Muscle of arm (tissue), 1 donor: ENCODE measurements at regions not wholly inside any gene's neighbourhood (a gene's known extent, or its start where the extent isn't known, plus 50 kb on each side); places are given as distances from the start of the nearest gene placed in this dataset.
A peak's percentile ranks its signal among the peaks of the same experiment; 100 is the strongest.

ENCODE experiments used
- DNase-seq: peaks from one replicate; pipeline ENCODE4 v3.0.0-alpha.2; 2013

- no peak for DNase-seq
Measured at GRCh38 chr7:138254444-138254843, 178.2 kb downstream of the AKR1D1 start.

- DNase-seq = peak; percentile 0
Measured at GRCh38 chr7:138257459-138258196, 181.4 kb downstream of the AKR1D1 start.

- no peak for DNase-seq
Measured at GRCh38 chr7:138258197-138258559, 181.9 kb downstream of the AKR1D1 start.

- no peak for DNase-seq
Measured at GRCh38 chr7:138259675-138260074, 183.4 kb downstream of the AKR1D1 start.

GRCh38 chr7:138267934-138268333 lies 191.7 kb downstream of the AKR1D1 start:
- DNase-seq = no peak

DNA sequence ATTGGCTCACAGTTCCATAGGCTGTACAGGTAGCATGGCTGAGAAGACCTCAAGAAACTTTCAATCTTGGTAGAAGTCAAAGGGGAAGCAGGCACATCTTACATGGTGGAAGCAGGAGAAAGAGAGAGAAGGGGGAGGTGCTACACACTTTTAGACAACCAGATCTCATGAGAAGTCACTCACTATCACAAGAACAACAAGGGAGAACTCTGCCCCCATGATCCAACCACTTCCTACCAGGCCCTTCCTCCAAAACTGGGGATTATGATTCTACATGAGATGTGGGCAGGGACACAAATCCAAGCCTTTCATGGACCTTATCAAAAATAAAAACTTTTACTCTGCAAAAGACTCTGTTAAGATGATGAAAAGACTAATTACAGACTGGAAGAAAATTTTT lies 183.2 kb upstream of the TRIM24 start:
- no peak for DNase-seq

DNA sequence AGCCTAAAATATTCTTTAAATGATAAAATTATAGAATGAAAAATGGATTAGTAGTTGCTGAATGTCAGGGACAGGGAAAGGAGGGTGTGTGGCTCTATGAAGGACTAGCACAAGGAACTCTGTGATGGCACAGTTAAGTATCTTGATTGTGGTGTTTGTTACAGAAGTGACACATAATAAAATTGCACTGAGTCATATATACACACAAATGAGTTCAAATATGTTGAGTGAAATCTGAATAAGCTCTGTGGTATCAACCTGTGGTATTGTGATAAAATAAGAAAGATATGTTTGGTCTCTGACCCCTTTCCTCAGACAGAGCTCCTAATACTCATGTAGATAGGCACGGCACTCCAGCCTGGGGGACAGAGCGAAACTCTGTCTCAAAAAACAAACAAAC lies 181.5 kb upstream of the TRIM24 start:
- DNase-seq = no peak

GRCh38 chr7:138282997-138283396 lies 177.1 kb upstream of the TRIM24 start:
- DNase-seq = no peak

GRCh38 chr7:138285129-138285528 lies 174.9 kb upstream of the TRIM24 start:
- no peak for DNase-seq

DNA sequence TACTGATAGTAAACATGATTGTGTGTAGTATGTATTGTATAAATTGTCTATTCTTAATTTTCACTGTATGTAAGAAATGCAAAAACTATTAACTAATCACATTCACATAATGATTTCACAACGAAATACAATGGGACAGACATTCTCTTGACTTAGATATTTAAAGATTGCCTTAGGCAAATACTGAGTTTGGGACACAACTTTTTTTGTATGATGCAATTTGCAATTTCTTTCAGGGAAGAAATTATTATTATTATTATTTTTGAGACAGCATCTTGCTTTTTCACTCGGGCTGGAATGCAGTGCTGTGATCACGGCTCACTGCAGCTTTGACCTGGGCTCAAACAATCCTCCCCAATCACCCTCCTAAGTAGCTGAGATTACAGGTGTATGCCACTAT lies 173.2 kb upstream of the TRIM24 start:
- DNase-seq = no peak

DNA sequence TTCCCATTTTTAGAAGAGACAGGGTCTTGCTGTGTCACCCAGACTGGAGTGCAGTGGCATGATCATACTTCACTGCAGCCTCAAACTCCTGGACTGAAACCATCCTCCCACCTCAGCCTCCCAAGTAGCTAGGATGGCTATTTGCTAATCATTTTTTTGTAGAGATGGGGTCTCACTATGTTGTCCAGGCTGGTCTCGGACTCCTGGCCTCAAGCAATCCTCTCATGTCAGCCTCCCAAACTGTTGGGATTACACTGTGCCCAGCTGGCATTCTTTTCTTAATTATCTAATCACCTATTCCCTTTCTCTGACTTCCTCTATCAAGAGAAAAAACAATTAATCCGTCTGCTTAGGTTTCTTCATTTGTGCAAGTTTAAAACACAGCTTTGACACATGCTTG lies 172.5 kb upstream of the TRIM24 start:
- no peak for DNase-seq

DNA sequence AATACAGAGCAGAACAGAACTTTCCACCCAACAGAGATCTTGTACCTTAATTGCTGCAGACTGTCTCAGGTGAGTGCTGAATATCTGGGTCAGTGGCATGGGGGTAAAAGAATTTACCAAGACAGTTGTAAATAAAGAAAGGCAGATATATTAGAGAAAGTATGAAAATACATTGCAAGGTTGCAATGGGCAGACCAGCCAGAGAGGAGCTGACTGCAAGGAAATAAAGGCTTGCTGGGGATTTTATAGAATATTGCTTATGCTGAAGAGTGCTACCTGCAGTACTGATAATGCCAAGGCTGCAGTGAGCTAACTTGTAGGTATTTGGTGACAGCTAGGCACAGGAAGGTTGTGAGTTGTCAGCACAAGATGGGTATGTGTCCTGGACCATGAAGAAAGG lies 171.0 kb upstream of the TRIM24 start:
- DNase-seq = no peak

DNA sequence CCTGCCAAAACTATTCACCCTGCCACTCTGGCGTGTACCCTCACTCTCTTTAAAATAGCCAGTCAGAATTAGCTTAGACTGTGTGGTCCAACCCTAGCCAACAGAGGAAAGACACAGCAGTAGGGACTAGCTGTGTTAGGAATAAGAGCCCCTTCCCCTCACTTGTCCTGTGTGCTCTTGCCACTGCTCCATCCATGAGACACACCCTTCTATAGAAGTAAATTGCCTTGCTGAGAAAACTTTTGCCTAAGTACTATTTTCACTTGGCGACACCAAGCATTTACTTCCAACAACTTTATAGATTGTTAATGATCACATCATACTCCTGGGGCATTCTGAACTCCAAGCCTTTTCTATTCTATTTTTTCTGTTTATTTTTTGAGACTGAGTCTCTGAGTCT lies 170.2 kb upstream of the TRIM24 start:
- DNase-seq = no peak

- DNase-seq = no peak
Measured at GRCh38 chr7:138292951-138293350, 167.1 kb upstream of the TRIM24 start.

DNA sequence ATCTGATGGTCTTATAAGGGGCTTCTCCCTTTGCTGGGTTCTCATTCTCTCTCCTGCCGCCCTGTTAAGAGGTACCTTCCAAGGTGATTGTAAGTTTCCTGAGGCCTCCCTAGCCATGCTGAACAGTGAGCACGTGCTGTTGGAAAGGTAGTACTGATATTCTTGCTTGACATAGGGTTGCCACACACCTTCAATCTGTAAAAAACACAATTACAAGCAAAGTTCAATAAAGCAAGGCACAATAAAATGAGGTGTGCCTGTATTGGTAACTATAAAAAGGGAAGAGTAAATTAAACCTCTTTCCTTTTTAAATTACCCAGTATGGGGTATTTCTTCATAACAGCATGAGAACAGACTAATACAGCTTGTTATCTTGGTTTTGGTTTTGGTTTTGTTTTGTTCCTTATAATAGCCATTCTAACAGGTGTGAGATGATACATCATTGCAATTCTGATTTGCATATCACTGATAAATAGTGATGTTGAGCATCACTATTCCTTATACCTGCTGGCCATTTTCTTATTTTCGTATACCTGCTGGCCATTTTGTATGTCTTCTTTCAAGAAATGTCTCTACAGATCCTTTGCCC lies 164.9 kb upstream of the TRIM24 start:
- no peak for DNase-seq

- DNase-seq = no peak
Measured at GRCh38 chr7:138297526-138297925, 162.5 kb upstream of the TRIM24 start.

- DNase-seq = no peak
Measured at GRCh38 chr7:138299066-138299465, 161.0 kb upstream of the TRIM24 start.

- no peak for DNase-seq
Measured at GRCh38 chr7:138303230-138304070, 156.6 kb upstream of the TRIM24 start.

DNA sequence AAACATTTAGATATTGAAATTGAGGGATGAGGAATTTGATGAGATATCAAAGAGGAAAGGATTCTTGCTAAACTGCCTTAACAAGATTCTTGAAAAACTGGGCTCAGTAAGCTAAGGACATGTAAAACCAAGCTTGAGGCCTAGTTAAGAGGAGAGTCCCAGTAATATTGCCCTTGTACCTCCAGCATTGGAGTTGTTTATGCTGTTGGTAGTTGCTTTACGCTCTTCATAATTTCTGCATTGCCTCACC lies 156.1 kb upstream of the TRIM24 start:
- DNase-seq = no peak

GRCh38 chr7:138307633-138308032 lies 152.4 kb upstream of the TRIM24 start:
- DNase-seq = no peak

GRCh38 chr7:138308136-138308535 lies 151.9 kb upstream of the TRIM24 start:
- DNase-seq = no peak

- no peak for DNase-seq
Measured at GRCh38 chr7:138309186-138309585, 150.9 kb upstream of the TRIM24 start.

DNA sequence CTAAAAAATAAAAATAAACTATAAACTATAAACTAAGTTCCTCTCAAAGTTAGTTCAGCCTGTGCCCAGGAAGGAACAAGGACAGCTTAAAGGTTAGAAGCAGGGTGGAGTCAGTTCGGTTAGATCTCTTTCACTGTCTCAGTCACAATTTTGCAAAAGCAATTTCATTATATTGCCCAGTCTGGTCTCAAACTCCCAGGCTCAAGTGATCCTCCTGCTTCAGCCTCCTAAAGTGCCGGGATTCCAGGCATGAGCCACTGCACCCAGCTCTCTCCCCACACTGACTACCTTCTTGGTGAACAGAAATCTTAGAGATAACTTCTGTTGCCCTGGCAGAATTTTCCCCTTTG lies 146.3 kb upstream of the TRIM24 start:
- no peak for DNase-seq
